A549 (cell line): ENCODE measurements at regions not wholly inside any gene's neighbourhood (a gene's known extent, or its start where the extent isn't known, plus 50 kb on each side); places are given as distances from the start of the nearest gene placed in this dataset.

Experiments used
- ATAC-seq, 2 experiments: fragments of 200-7000 bp in 1 of 2; fragments of >200 bp in 1 of 2; cut with Nextera tagmentation in 1 of 2; cut with Tn5 transposase in 1 of 2; 3 replicates each; pipeline versions ENCODE4 v1.8.0 to v1.9.1; 2018 to 2020; ENCODE audit warnings: mild to moderate bottlenecking in 1 of 2, moderate library complexity in 1 of 2
- CTCF ChIA-PET: fragments of 300-600 bp; sonication (Branson Sonifier 250); formaldehyde crosslinking; extraction: SDS; loops from one replicate; lab custom pipeline; 2021; ENCODE audit warnings: antibody characterized with exemption, inconsistent platforms; lab: Yijun Ruan, JAX
- POLR2A ChIA-PET: fragments of 350-600 bp; formaldehyde crosslinking; extraction: SDS; loops from one replicate; lab custom pipeline; 2021; ENCODE audit warnings: antibody characterized with exemption, inconsistent platforms; lab: Yijun Ruan, JAX
- DNase-seq, 2 experiments: peaks; one replicate each; pipeline versions ENCODE4 v3.0.0 to v3.0.0-alpha.2; 2011 to 2016; ENCODE audit warnings: low read depth in 1 of 2, low spot score in 1 of 2
- FAIRE-seq: peaks from 2 replicates; lab custom pipeline; 2011; peaks lifted over from hg19 to GRCh38; lab: Jason Lieb, UNC
- H3K27ac ChIP-seq, 2 experiments: fragments of >200 bp; sonication (Bioruptor Twin); formaldehyde crosslinking; 3 replicates each; pipeline ENCODE4 v1.5.1; 2016 to 2017
- H3K4me1 ChIP-seq: fragments of >200 bp; sonication (Bioruptor Twin); formaldehyde crosslinking; 3 replicates; pipeline ENCODE4 v1.6.1; 2016
- H3K4me2 ChIP-seq: fragments of >200 bp; sonication (Bioruptor Twin); formaldehyde crosslinking; 3 replicates; pipeline ENCODE4 v1.6.1; 2016
- H3K4me3 ChIP-seq: fragments of >200 bp; sonication (Bioruptor Twin); formaldehyde crosslinking; 3 replicates; pipeline ENCODE4 v1.5.1; 2016
- H3K9me3 ChIP-seq: fragments of >200 bp; sonication (Bioruptor Twin); formaldehyde crosslinking; 3 replicates; pipeline ENCODE4 v1.6.1; 2016
- BHLHE40 ChIP-seq: IDR thresholded peaks from 2 replicates; pipeline ENCODE4 v1.6.1; 2012; ENCODE audit warnings: low read depth, low read length, inconsistent platforms
- CEBPB ChIP-seq, 2 experiments: fragments of >200 bp in 1 of 2; sonication (Bioruptor Twin) in 1 of 2; formaldehyde crosslinking in 1 of 2; IDR thresholded peaks; 2 replicates each; pipeline ENCODE4 v1.6.1; 2012 to 2016
- CHD2 ChIP-seq: fragments of 150-350 bp; IDR thresholded peaks from 2 replicates; pipeline ENCODE4 v1.6.1; 2014; ENCODE audit warnings: low read length; ENCODE audit not compliant: partially characterized antibody
- EHMT2 ChIP-seq: fragments of 200-600 bp; sonication (generic); IDR thresholded peaks from 2 replicates; pipeline ENCODE4 v1.6.1; 2016; ENCODE audit warnings: antibody characterized with exemption, low read depth, mild to moderate bottlenecking, moderate library complexity
- EP300 ChIP-seq, 2 experiments: fragments of >200 bp; sonication (Bioruptor Twin); formaldehyde crosslinking; IDR thresholded peaks; 2 replicates in 1 of 2; 3 replicates in 1 of 2; pipeline ENCODE4 v1.6.1; 2016 to 2017
- FOSB ChIP-seq: fragments of 250-450 bp; sonication (Bioruptor Pico); IDR thresholded peaks from 2 replicates; pipeline ENCODE4 v1.5.0; 2020; ENCODE audit warnings: mild to moderate bottlenecking, moderate library complexity
- FOSL2 ChIP-seq, 2 experiments: fragments of 450-650 bp in 1 of 2; fragments of >200 bp in 1 of 2; sonication (Bioruptor Twin) in 1 of 2; formaldehyde crosslinking; IDR thresholded peaks; 2 replicates each; pipeline versions ENCODE4 v1.5.0 to v1.6.1; 2016 to 2020; ENCODE audit warnings: mild to moderate bottlenecking in 1 of 2, moderate library complexity in 1 of 2
- HOXB13 ChIP-seq: fragments of 250-450 bp; sonication (Bioruptor Pico); IDR thresholded peaks from 2 replicates; pipeline ENCODE4 v1.5.0; 2020; ENCODE audit warnings: low read depth, mild to moderate bottlenecking, moderate library complexity
- HOXB5 ChIP-seq: fragments of 250-450 bp; sonication (Bioruptor Pico); IDR thresholded peaks from 2 replicates; pipeline ENCODE4 v1.5.0; 2020; ENCODE audit warnings: mild to moderate bottlenecking, moderate library complexity
- KDM5A ChIP-seq: fragments of 200-600 bp; sonication (generic); IDR thresholded peaks from 2 replicates; pipeline ENCODE4 v1.6.1; 2016; ENCODE audit warnings: antibody characterized with exemption, mild to moderate bottlenecking
- MAFK ChIP-seq: fragments of 450-650 bp; IDR thresholded peaks from 2 replicates; pipeline ENCODE4 v1.6.1; 2014; ENCODE audit not compliant: partially characterized antibody
- MYC ChIP-seq: IDR thresholded peaks from 2 replicates; pipeline ENCODE4 v1.6.1; 2012; ENCODE audit warnings: mild to moderate bottlenecking, inconsistent platforms, low read length, improper control_type of control experiment, borderline replicate concordance
- NFE2L2 ChIP-seq: fragments of 150-350 bp; conservative IDR thresholded peaks from 2 replicates; pipeline ENCODE4 v1.6.1; 2014; ENCODE audit warnings: low read length
- NPAS2 ChIP-seq: fragments of 250-450 bp; sonication (Bioruptor Pico); IDR thresholded peaks from 2 replicates; pipeline ENCODE4 v1.8.0; 2022; ENCODE audit warnings: mild to moderate bottlenecking, moderate library complexity, borderline replicate concordance
- PBX3 ChIP-seq: IDR thresholded peaks from 2 replicates; pipeline ENCODE4 v1.6.1; 2012
- POLR2AphosphoS2 ChIP-seq: conservative IDR thresholded peaks from 2 replicates; pipeline ENCODE4 v1.6.1; 2012; ENCODE audit warnings: low read length, improper control_type of control experiment, inconsistent platforms
- RARB ChIP-seq: fragments of 250-450 bp; sonication (Bioruptor Pico); IDR thresholded peaks from 2 replicates; pipeline ENCODE4 v1.8.0; 2021; ENCODE audit warnings: mild to moderate bottlenecking, moderate library complexity
- REST ChIP-seq: fragments of 200-600 bp; sonication (generic); IDR thresholded peaks from 2 replicates; pipeline ENCODE4 v1.6.1; 2016; ENCODE audit warnings: antibody characterized with exemption, mild to moderate bottlenecking, moderate library complexity
- USF2 ChIP-seq: fragments of 450-650 bp; IDR thresholded peaks from 2 replicates; pipeline ENCODE4 v1.6.1; 2014; ENCODE audit warnings: antibody characterized with exemption
- ZC3H11A ChIP-seq: fragments of 450-650 bp; IDR thresholded peaks from 2 replicates; pipeline ENCODE4 v1.6.1; 2014; ENCODE audit warnings: antibody characterized with exemption, mild to moderate bottlenecking
- ZNF302 ChIP-seq: fragments of 250-450 bp; sonication (Bioruptor Pico); IDR thresholded peaks from 2 replicates; pipeline ENCODE4 v1.9.0; 2021; ENCODE audit warnings: inconsistent platforms, mild to moderate bottlenecking, moderate library complexity
- TF ChIP-seq, protein P1 (sequence below): IDR thresholded peaks from 2 replicates; pipeline ENCODE4 v1.6.1; 2012; ENCODE audit warnings: low read depth, borderline replicate concordance
- TF ChIP-seq, protein P2 (sequence below): fragments of 150-350 bp; IDR thresholded peaks from 2 replicates; pipeline ENCODE4 v1.6.1; 2014; ENCODE audit warnings: low read depth, mild to moderate bottlenecking, low read length
- TF ChIP-seq, protein P3 (sequence below): fragments of >200 bp; sonication (Bioruptor Twin); formaldehyde crosslinking; IDR thresholded peaks from 2 replicates; pipeline ENCODE4 v1.6.1; 2016
- TF ChIP-seq, protein P4 (sequence below): fragments of >200 bp; sonication (Bioruptor Twin); formaldehyde crosslinking; IDR thresholded peaks from 3 replicates; pipeline ENCODE4 v1.5.1; 2016

GRCh38 chr4:60905162-60905561 is 295.0 kb upstream of the ADGRL3 start (continued):
- TF ChIP-seq, protein P1, sequence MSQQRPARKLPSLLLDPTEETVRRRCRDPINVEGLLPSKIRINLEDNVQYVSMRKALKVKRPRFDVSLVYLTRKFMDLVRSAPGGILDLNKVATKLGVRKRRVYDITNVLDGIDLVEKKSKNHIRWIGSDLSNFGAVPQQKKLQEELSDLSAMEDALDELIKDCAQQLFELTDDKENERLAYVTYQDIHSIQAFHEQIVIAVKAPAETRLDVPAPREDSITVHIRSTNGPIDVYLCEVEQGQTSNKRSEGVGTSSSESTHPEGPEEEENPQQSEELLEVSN: no peak
- TF ChIP-seq, protein P2, sequence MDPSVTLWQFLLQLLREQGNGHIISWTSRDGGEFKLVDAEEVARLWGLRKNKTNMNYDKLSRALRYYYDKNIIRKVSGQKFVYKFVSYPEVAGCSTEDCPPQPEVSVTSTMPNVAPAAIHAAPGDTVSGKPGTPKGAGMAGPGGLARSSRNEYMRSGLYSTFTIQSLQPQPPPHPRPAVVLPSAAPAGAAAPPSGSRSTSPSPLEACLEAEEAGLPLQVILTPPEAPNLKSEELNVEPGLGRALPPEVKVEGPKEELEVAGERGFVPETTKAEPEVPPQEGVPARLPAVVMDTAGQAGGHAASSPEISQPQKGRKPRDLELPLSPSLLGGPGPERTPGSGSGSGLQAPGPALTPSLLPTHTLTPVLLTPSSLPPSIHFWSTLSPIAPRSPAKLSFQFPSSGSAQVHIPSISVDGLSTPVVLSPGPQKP: no peak
- TF ChIP-seq KDM5A (no peak), MAFK (no peak), EHMT2 (no peak), CHD2 (no peak), HOXB5 (CRISPR knock-in tag) (no peak), RARB (CRISPR knock-in tag) (no peak), BHLHE40 (no peak)

- no peak for ATAC-seq
- DNase-seq: no peak
- Histone ChIP-seq H3K27ac (no peak overlapping the region), H3K4me3 (no peak overlapping the region), H3K4me2 (no peak overlapping the region), H3K4me1 (no peaks in the 10 kb centered on the region), H3K9me3 (no peaks in the 10 kb centered on the region)
- FAIRE-seq: no peak
- ChIA-PET POLR2A (no interaction called here), CTCF (no interaction called here)
- TF ChIP-seq, protein P3, sequence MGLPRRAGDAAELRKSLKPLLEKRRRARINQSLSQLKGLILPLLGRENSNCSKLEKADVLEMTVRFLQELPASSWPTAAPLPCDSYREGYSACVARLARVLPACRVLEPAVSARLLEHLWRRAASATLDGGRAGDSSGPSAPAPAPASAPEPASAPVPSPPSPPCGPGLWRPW: no peak
- TF ChIP-seq RARB (CRISPR knock-in tag) (no peak), EP300 (IDR thresholded peaks at IDR 0.05) (no peak), MYC (no peak), POLR2AphosphoS2 (no peak), REST (no peak), FOSB (no peak), HOXB13 (CRISPR knock-in tag) (no peak), MAFK (no peak), USF2 (no peak), ZC3H11A (no peak), ZNF302 (no peak), CEBPB (IDR thresholded peaks at IDR 0.05) (no peak), NPAS2 (CRISPR knock-in tag) (no peak), FOSL2 (IDR thresholded peaks at IDR 0.05) (no peak), FOSL2 (CRISPR knock-in tag; IDR thresholded peaks at IDR 0.05) (no peak), NFE2L2 (no peak), PBX3 (no peak)
- TF ChIP-seq, protein P1: no peak
- TF ChIP-seq, protein P4, sequence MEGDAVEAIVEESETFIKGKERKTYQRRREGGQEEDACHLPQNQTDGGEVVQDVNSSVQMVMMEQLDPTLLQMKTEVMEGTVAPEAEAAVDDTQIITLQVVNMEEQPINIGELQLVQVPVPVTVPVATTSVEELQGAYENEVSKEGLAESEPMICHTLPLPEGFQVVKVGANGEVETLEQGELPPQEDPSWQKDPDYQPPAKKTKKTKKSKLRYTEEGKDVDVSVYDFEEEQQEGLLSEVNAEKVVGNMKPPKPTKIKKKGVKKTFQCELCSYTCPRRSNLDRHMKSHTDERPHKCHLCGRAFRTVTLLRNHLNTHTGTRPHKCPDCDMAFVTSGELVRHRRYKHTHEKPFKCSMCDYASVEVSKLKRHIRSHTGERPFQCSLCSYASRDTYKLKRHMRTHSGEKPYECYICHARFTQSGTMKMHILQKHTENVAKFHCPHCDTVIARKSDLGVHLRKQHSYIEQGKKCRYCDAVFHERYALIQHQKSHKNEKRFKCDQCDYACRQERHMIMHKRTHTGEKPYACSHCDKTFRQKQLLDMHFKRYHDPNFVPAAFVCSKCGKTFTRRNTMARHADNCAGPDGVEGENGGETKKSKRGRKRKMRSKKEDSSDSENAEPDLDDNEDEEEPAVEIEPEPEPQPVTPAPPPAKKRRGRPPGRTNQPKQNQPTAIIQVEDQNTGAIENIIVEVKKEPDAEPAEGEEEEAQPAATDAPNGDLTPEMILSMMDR: no peak
- TF ChIP-seq, protein P2: no peak
Measured at GRCh38 chr4:60911127-60911526, 289.0 kb upstream of the ADGRL3 start.
